H1 (cell line): ENCODE measurements at regions not wholly inside any gene's neighbourhood (a gene's known extent, or its start where the extent isn't known, plus 50 kb on each side); places are given as distances from the start of the nearest gene placed in this dataset.

Experiments used
- CTCF ChIA-PET: fragments of 300-600 bp; sonication (Branson Sonifier 250); formaldehyde crosslinking; loops from one replicate; lab custom pipeline; 2021; ENCODE audit not compliant: partially characterized antibody; lab: Charles Lee
- POLR2A ChIA-PET: fragments of 300-600 bp; sonication (Branson Sonifier 250); formaldehyde crosslinking; loops from one replicate; lab custom pipeline; 2021; ENCODE audit warnings: inconsistent platforms; ENCODE audit not compliant: partially characterized antibody; lab: Charles Lee
- DNase-seq, 2 experiments: peaks; one replicate each; pipeline versions ENCODE4 v3.0.0 to v3.0.0-alpha.2; 2010 to 2022; ENCODE audit warnings: low spot score in 2 of 2, low read depth in 1 of 2, mixed read lengths in 1 of 2
- FAIRE-seq: peaks from 2 replicates; lab custom pipeline; 2011; peaks lifted over from hg19 to GRCh38; lab: Jason Lieb, UNC
- H2AFZ ChIP-seq: 2 replicates; pipeline ENCODE4 v1.8.1; 2012; ENCODE audit warnings: low read length, inconsistent platforms
- H2AK5ac ChIP-seq: 2 replicates; pipeline ENCODE4 v1.6.1; 2013; ENCODE audit warnings: low read depth, low read length
- H2BK120ac ChIP-seq: replicated peaks from 2 replicates; pipeline ENCODE3; 2013; ENCODE audit warnings: low read depth, low read length, inconsistent platforms
- H2BK12ac ChIP-seq: 2 replicates; pipeline ENCODE4 v1.6.1; 2013; ENCODE audit warnings: low read depth, low read length
- H2BK15ac ChIP-seq: 2 replicates; pipeline ENCODE4 v1.6.1; 2013; ENCODE audit warnings: low read length
- H2BK20ac ChIP-seq: 2 replicates; pipeline ENCODE4 v1.6.1; 2013; ENCODE audit warnings: low read length
- H2BK5ac ChIP-seq: 2 replicates; pipeline ENCODE4 v1.6.1; 2013; ENCODE audit warnings: low read depth, low read length
- H3K14ac ChIP-seq: 2 replicates; pipeline ENCODE4 v1.6.1; 2013; ENCODE audit warnings: inconsistent platforms; ENCODE audit not compliant: insufficient read length
- H3K18ac ChIP-seq: 2 replicates; pipeline ENCODE4 v1.6.1; 2013; ENCODE audit warnings: low read length; ENCODE audit errors: extremely low read depth
- H3K23ac ChIP-seq: 2 replicates; pipeline ENCODE4 v1.6.1; 2013; ENCODE audit warnings: inconsistent platforms; ENCODE audit not compliant: insufficient read length
- H3K23me2 ChIP-seq: 2 replicates; pipeline ENCODE4 v1.6.1; 2013; ENCODE audit warnings: low read depth, low read length
- H3K27ac ChIP-seq: 2 replicates; pipeline ENCODE4 v1.6.1; 2011; ENCODE audit warnings: low read depth, low read length, inconsistent platforms
- H3K27me3 ChIP-seq, 4 experiments: replicated peaks in 1 of 4; 1 replicate in 1 of 4; 2 replicates in 3 of 4; pipeline versions ENCODE4 v1.6.1 to v1.8.1; 2011 to 2013; ENCODE audit warnings: low read length in 3 of 4, mild to moderate bottlenecking in 3 of 4, inconsistent platforms in 2 of 4, mixed read lengths in 2 of 4, moderate library complexity in 1 of 4; ENCODE audit not compliant: control insufficient read depth in 3 of 4, insufficient read depth in 3 of 4; ENCODE audit errors: extremely low read depth in 1 of 4
- H3K36me3 ChIP-seq, 4 experiments: 2 replicates each; pipeline versions ENCODE4 v1.6.1 to v1.8.1; 2011 to 2013; ENCODE audit warnings: mild to moderate bottlenecking in 4 of 4, low read length in 3 of 4, moderate library complexity in 2 of 4, control low read depth in 1 of 4, inconsistent platforms in 1 of 4; ENCODE audit not compliant: insufficient read depth in 4 of 4, control insufficient read depth in 2 of 4
- H3K4ac ChIP-seq: replicated peaks from 2 replicates; pipeline ENCODE3; 2013; ENCODE audit warnings: low read length, low read depth, mixed read lengths, inconsistent platforms; ENCODE audit not compliant: insufficient read length
- H3K4me1 ChIP-seq, 4 experiments: replicated peaks in 1 of 4; 1 replicate in 1 of 4; 2 replicates in 3 of 4; pipeline versions ENCODE4 v1.6.1 to v1.8.1; 2011 to 2013; ENCODE audit warnings: low read length in 3 of 4, inconsistent platforms in 2 of 4, mixed read lengths in 1 of 4; ENCODE audit not compliant: insufficient read depth in 4 of 4, control insufficient read depth in 3 of 4
- H3K4me2 ChIP-seq, 2 experiments: 2 replicates each; pipeline versions ENCODE4 v1.6.1 to v1.8.1; 2011 to 2013; ENCODE audit warnings: low read depth in 2 of 2, low read length in 2 of 2, control low read depth in 1 of 2, inconsistent platforms in 1 of 2, mild to moderate bottlenecking in 1 of 2; ENCODE audit not compliant: insufficient read depth in 1 of 2
- H3K4me3 ChIP-seq, 4 experiments: fragments of 200-600, 300-600 bp in 1 of 4; sonication (generic), shearing (Covaris generic), sonication (Bioruptor Twin) in 1 of 4; 2 replicates each; pipeline versions ENCODE4 v1.5.1 to v1.8.1; 2011 to 2016; ENCODE audit warnings: low read length in 4 of 4, low read depth in 3 of 4, control low read depth in 2 of 4, inconsistent platforms in 2 of 4, mild to moderate bottlenecking in 2 of 4, mixed read lengths in 1 of 4, moderate library complexity in 1 of 4; ENCODE audit not compliant: insufficient read depth in 2 of 4; ENCODE audit errors: extremely low read depth in 1 of 4
- H3K56ac ChIP-seq: replicated peaks from 2 replicates; pipeline ENCODE3; 2013; ENCODE audit warnings: low read depth, mild to moderate bottlenecking, mixed read lengths, low read length, inconsistent platforms; ENCODE audit not compliant: insufficient read length
- H3K79me1 ChIP-seq: 2 replicates; pipeline ENCODE4 v1.6.1; 2013; ENCODE audit warnings: low read depth, low read length, control low read depth
- H3K79me2 ChIP-seq, 2 experiments: 2 replicates each; pipeline versions ENCODE4 v1.6.1 to v1.8.1; 2012 to 2013; ENCODE audit warnings: low read length in 2 of 2, mild to moderate bottlenecking in 2 of 2, inconsistent platforms in 1 of 2; ENCODE audit not compliant: insufficient read depth in 2 of 2, control insufficient read depth in 1 of 2
- H3K9ac ChIP-seq, 4 experiments: replicated peaks in 1 of 4; 1 replicate in 1 of 4; 2 replicates in 3 of 4; pipeline versions ENCODE4 v1.6.1 to v1.8.1; 2011 to 2013; ENCODE audit warnings: low read depth in 3 of 4, low read length in 3 of 4, control low read depth in 2 of 4, mild to moderate bottlenecking in 2 of 4, moderate library complexity in 2 of 4, inconsistent platforms in 1 of 4; ENCODE audit errors: extremely low read depth in 1 of 4
- H3K9me3 ChIP-seq, 2 experiments: 2 replicates each; pipeline versions ENCODE4 v1.6.1 to v1.8.1; 2012 to 2013; ENCODE audit warnings: mild to moderate bottlenecking in 2 of 2, moderate library complexity in 2 of 2, control low read depth in 1 of 2, inconsistent platforms in 1 of 2, low read depth in 1 of 2, low read length in 1 of 2, mixed read lengths in 1 of 2; ENCODE audit not compliant: insufficient read depth in 2 of 2
- H4K20me1 ChIP-seq, 2 experiments: replicated peaks in 1 of 2; 2 replicates each; pipeline versions ENCODE3 to v1.8.1; 2011 to 2013; ENCODE audit warnings: inconsistent platforms in 2 of 2, low read length in 2 of 2, mild to moderate bottlenecking in 1 of 2; ENCODE audit not compliant: insufficient read depth in 2 of 2, control insufficient read depth in 1 of 2
- H4K5ac ChIP-seq: 2 replicates; pipeline ENCODE4 v1.6.1; 2013; ENCODE audit warnings: low read length, low read depth, mixed read lengths, inconsistent platforms; ENCODE audit not compliant: insufficient read length
- H4K8ac ChIP-seq: 2 replicates; pipeline ENCODE4 v1.8.0; 2013; ENCODE audit warnings: mild to moderate bottlenecking, moderate library complexity, low read length, inconsistent platforms; ENCODE audit not compliant: insufficient read depth; ENCODE audit errors: extremely low read depth
- H4K91ac ChIP-seq: replicated peaks from 2 replicates; pipeline ENCODE3; 2013; ENCODE audit warnings: low read length, mixed read lengths, inconsistent platforms; ENCODE audit not compliant: insufficient read length
- CREB1 ChIP-seq: IDR thresholded peaks from 2 replicates; pipeline ENCODE4 v1.6.1; 2012; ENCODE audit warnings: inconsistent platforms
- CTCF ChIP-seq, 3 experiments: IDR thresholded peaks; 1 replicate in 2 of 3; 2 replicates in 1 of 3; pipeline versions ENCODE4 v1.5.1 to v1.6.1; 2011; ENCODE audit warnings: low read length in 3 of 3, mild to moderate bottlenecking in 3 of 3, inconsistent platforms in 2 of 3, low read depth in 1 of 3, moderate library complexity in 1 of 3; ENCODE audit not compliant: insufficient read depth in 1 of 3; ENCODE audit errors: control extremely low read depth in 1 of 3
- GABPA ChIP-seq: IDR thresholded peaks from 2 replicates; pipeline ENCODE4 v1.6.1; 2011; ENCODE audit warnings: mild to moderate bottlenecking, low read length, moderate library complexity, borderline replicate concordance; ENCODE audit not compliant: insufficient read depth
- MAX ChIP-seq: IDR thresholded peaks from 2 replicates; pipeline ENCODE4 v1.6.1; 2012; ENCODE audit warnings: inconsistent platforms
- PHF8 ChIP-seq: fragments of 200-600 bp; sonication (generic); conservative IDR thresholded peaks from 2 replicates; pipeline ENCODE4 v1.7.1; 2012; ENCODE audit warnings: low read depth, mild to moderate bottlenecking, inconsistent platforms, low read length, moderate library complexity
- POLR2A ChIP-seq, 2 experiments: IDR thresholded peaks; 1 replicate in 1 of 2; 2 replicates in 1 of 2; pipeline ENCODE4 v1.6.1; 2011; ENCODE audit warnings: low read depth in 2 of 2, low read length in 2 of 2, mild to moderate bottlenecking in 2 of 2; ENCODE audit errors: control extremely low read depth in 1 of 2
- POLR2AphosphoS5 ChIP-seq: IDR thresholded peaks from 2 replicates; pipeline ENCODE4 v1.6.1; 2011; ENCODE audit warnings: low read depth, low read length
- SRF ChIP-seq: IDR thresholded peaks from 2 replicates; pipeline ENCODE4 v1.6.1; 2011; ENCODE audit warnings: mild to moderate bottlenecking, low read depth, low read length, moderate library complexity
- TAF1 ChIP-seq: IDR thresholded peaks from 2 replicates; pipeline ENCODE4 v1.6.1; 2011; ENCODE audit warnings: mild to moderate bottlenecking, low read depth, low read length
- USF2 ChIP-seq: IDR thresholded peaks from 2 replicates; pipeline ENCODE4 v1.6.1; 2011; ENCODE audit warnings: low read length, improper control_type of control experiment
- YY1 ChIP-seq: IDR thresholded peaks from 2 replicates; pipeline ENCODE4 v1.6.1; 2011; ENCODE audit warnings: low read depth, mild to moderate bottlenecking, low read length
- WGBS, 2 experiments: shearing (Covaris generic) in 1 of 2; methylation state at CpG; one replicate each; pipeline versions ENCODE4 v1.1.6 to v1.1.7; 2013 to 2015; ENCODE audit warnings: low lambda C conversion rate in 2 of 2, mixed read lengths in 2 of 2, inconsistent platforms in 1 of 2, low coverage in 1 of 2, missing lambda C conversion rate in 1 of 2; ENCODE audit not compliant: insufficient replicate concordance in 2 of 2, insufficient coverage in 1 of 2, insufficient read length in 1 of 2; ENCODE audit errors: extremely low coverage in 1 of 2, missing lambda C conversion rate in 1 of 2; 5-methylcytosine and 5-hydroxymethylcytosine counted together

GRCh38 chr2:9779596-9780264, 63.5 kb upstream of the TAF1B start:
- WGBS, 2 experiments = 90% methylated on average over 14 of the region's 14 CpGs; no CpG with 5 or more reads in 1 of the 2 experiments
- ChIA-PET POLR2A (no interaction called here), CTCF (interaction anchor here (4.3 to 7.2 kb wide), 2 partner anchors 11 to 21 kb away, joined by 36 to 47 read pairs; no protein-coding TSS in a partner anchor)
- Histone ChIP-seq H3K18ac (no peak overlapping the region), H2AFZ (no peak overlapping the region), H3K79me1 (no peaks in the 10 kb centered on the region), H2BK5ac (no peak overlapping the region), H3K9me3 (no peaks in the 10 kb centered on the region; a peak in 1 of 4 replicates), H4K20me1 (no peaks in the 10 kb centered on the region), H3K4ac (no peak overlapping the region), H4K8ac (no peak overlapping the region), H3K9ac (no peak overlapping the region), H2AK5ac (no peak overlapping the region), H3K4me1 (no peaks in the 10 kb centered on the region), H2BK15ac (no peak overlapping the region), H3K79me2 (no peaks in the 10 kb centered on the region), H3K27me3 (no peaks in the 10 kb centered on the region), H3K27ac (no peak overlapping the region), H4K5ac (no peak overlapping the region), H4K91ac (no peak overlapping the region), H3K23me2 (peaks cover 2% of the 10 kb centered on the region; the same call in 1 of the 2 replicates), H3K4me3 (no peak overlapping the region), H2BK20ac (no peak overlapping the region), H3K36me3 (no peaks in the 10 kb centered on the region), H3K23ac (no peak overlapping the region), H3K14ac (no peak overlapping the region), H2BK120ac (no peak overlapping the region), H2BK12ac (no peak overlapping the region), H3K4me2 (no peak overlapping the region), H3K56ac (no peak overlapping the region)
- FAIRE-seq = no peak
- DNase-seq = no peak
- TF ChIP-seq GABPA (no peak), SRF (no peak), CREB1 (no peak), USF2 (no peak), MAX (no peak), POLR2A (IDR thresholded peaks at IDR 0.05; ENCODE audit: control extremely low read depth in 1 of 2, low read depth in 2 of 2, low read length in 2 of 2) (no peak), TAF1 (no peak), PHF8 (no peak), CTCF (IDR thresholded peaks at IDR 0.05; ENCODE audit: control extremely low read depth in 1 of 3, insufficient read depth in 1 of 3, low read depth in 1 of 3, low read length in 3 of 3) (no peak), POLR2AphosphoS5 (no peak), YY1 (no peak)
